KBM-7 (cell line): ENCODE measurements at regions not wholly inside any gene's neighbourhood (a gene's known extent, or its start where the extent isn't known, plus 50 kb on each side); places are given as distances from the start of the nearest gene placed in this dataset.

ENCODE experiments used
- DNase-seq: peaks from one replicate; pipeline ENCODE4 v3.0.0-alpha.2; 2015
- in situ Hi-C: fragments of 300-500 bp; cut with MboI; formaldehyde crosslinking; loops from 2 replicates; pipeline ENCODE4 v1.14.3; 2020; ENCODE audit warnings: low sequenced_read_pairs, low pct_unique_long_range_greater_than_20kb, mixed read lengths

DNA sequence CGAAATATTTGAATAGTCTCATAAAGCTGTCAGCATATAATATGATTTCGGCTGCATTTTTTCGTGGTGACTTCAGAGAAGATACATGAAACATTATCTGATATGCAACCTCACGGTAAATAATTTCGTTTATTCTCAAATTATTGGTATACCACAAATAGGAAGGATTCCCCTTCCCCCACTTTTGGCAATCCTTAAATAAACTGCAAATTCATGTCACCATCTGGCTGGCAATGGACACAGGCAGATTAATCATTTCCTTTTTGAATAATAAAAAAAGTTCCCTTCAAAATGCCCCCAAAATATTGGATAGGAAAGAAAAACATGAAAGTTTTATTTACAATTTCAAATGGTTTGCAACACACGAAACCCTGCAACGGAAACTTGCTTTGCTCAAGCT, 234.5 kb upstream of the MEOX2 start:
- in situ Hi-C loops: no loop called here
- DNase-seq: no peak

DNA sequence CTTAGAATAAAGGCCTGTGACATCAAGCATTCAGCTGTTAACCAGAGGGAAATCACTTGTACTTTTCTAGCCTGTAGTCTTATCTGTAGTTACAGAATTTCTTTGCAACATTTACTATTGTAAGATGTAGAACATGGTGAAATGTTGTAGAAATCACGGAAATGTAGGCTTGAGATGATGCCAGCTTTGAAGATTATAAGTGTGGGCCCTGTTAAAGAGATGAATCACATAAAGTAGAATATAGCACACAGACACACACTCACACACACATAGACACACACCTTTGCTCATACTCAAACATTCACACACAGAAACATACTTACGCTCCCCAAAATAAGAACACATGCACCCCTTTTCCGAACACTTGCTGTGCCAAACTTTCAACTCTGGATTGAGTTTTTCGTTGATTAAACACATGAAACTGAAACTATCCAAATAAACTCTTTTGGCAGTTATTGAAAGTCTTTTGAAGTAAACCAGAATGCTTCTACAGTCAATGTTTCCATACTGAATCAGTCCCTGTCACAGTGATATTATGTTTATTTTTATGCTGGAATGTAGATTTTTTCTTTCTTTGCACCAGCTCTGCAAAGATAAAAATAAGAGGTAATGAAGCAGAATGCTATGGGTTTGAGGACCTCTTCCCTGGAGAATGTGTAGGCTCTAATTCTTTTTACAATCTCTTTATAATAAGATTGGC, 230.3 kb upstream of the MEOX2 start:
- DNase-seq: no peak
- in situ Hi-C loops: no loop called here

DNA sequence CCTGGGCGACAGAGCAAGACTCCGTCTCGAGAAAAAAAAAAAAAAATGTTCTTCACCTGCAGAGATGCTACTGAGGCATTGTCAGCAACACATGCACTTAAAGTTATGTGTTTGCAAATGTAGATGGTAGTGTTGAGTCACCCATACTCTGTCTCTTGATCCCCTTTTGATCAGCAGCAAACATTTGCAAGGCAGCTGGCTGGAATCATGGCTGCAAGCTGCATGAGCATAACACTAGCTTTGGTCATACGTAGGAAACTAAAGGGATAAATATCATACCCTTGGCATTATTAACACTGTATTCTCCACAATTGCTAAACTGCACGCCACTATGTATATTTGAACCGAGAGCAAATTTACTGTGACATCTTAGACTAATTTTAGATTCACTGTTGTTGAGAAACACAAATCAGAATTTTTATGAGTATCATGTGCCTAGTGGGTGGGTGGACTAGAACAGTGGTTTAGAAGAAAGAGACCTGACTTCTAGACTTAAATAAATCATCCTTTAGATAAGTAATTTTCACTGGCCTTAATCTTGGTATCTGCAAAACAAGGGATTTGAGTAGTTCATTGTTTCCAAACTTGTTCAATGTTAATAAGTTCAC, 229.3 kb upstream of the MEOX2 start:
- in situ Hi-C loops: no loop called here
- DNase-seq: no peak

DNA sequence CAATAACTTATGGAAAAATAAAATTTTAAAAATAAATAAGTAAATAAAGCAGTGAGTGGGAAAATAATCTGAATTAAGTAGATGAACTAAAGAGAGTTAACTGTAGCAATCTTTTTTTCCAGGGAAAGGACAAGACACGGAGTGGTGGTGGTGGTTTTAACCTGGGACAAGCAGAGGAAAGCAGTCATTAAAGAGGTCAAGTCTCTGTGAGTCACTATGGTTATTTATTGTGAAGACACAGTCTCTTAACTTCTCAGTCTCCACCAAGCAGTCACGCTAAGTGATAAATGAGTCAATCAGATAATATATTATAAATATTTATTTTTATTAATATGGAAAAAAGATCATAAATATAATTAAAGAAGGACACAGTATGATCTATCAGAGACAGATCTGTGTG, 228.1 kb upstream of the MEOX2 start:
- DNase-seq: no peak
- in situ Hi-C loops: no loop called here

DNA sequence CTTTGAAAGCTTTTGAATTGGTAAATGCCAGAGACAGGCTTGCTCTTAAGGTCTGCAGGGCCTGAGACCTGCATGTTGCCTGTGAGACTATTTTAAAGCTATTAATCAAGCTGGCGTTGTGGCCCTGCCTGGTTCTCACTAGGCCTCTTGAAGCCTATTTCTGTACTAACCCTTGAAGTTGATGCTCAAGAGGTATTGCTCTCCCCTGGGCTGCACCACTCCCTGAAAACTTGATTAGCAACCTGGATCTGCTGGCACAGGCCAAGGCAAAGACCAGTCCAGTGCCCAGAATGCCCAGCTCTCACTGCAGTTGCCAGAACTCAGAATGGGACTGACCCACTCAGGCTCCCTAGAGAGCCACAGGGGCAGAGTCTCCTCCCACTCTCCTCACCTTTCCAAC, 220.0 kb upstream of the MEOX2 start:
- DNase-seq: no peak
- in situ Hi-C loops: no loop called here

DNA sequence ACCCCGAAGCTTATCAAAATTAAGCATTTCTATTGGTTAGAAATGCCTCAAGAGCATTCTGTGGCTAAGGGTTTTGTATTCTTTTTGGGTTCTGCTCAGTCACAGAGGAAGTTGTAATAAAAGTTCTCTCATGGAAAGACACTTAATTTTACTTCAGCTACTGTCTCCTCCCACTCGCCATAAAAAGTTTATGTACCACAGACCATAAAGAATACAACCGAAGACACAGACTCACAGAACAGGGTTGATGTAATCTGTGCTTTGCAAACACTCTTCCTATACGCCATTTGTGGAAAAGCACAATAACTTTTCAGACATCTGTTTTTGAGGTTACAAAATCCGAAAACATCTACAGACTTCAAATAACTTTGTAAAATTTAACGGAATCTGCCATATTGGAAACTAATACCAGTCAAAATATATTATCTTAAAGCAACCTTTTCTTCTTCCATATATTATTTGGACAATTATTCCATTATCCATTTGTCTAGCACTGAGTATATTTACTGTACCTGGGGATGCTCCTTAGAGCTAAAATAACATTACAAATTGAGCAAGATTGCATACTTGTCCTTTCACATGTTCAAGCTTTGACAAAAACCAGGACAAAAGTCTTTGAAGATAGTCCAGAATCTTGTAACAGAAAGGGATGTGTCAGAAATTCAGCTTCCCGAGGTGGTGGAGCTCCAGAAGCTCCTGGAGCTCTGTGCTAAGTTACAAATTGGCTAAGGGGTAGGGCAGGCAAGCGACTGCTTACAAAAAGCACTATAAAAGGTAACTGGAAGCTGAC, 219.0 kb upstream of the MEOX2 start:
- peak; percentile 43 for DNase-seq
- in situ Hi-C loops: no loop called here

DNA sequence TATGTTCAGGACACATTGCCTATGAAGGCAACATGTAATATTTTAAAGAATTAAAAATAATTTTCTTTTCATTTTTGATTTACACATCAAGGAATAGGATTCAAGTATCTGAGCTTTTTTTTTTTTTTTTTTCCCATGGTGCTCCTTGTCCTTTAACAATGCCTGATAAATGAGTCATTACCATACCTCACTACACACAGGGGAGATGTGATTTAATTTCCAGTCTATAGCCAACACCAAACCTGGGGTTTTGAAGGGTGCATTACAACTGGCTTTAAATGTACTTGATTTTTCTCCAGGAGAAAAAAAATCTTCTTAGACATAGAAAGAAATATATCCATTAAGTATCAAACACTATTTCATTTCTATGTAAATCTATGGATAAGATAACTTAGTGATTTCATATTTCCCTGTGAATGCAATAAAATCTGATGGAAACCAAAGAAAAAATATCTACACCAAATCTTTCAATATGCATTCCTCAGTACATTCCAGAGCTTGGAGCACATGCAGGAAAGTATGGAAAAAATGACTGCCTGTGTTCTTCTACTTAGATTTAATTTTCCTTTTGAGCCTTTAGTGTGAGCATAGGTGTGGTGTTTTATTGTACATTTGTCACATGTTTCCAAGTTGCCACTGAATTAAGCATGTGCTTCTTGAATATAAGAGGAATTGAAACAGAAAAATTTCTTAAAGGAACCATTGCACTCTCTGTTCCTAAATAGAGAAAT, 204.8 kb upstream of the MEOX2 start:
- DNase-seq: no peak
- in situ Hi-C loops: no loop called here

DNA sequence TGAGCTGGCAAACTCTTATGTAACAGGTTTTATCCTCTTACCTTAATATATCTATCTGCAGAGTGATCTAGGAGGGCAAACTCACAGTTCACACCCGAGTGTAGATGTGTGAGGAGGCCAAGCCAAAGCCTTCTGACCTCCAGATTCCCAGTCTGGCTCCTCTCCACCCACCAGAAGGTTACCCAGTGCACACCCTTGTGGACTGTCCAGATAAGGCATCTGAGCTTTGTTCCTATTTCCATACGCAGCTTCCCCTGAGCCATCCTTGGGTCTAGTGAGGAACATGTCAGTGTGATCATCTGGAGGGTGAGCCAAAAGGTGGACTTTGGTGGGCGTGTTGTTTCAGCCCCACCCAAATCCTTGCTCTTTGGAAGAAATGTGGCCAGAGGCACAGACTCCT, 203.0 kb upstream of the MEOX2 start:
- in situ Hi-C loops: no loop called here
- peak; percentile 61 for DNase-seq

DNA sequence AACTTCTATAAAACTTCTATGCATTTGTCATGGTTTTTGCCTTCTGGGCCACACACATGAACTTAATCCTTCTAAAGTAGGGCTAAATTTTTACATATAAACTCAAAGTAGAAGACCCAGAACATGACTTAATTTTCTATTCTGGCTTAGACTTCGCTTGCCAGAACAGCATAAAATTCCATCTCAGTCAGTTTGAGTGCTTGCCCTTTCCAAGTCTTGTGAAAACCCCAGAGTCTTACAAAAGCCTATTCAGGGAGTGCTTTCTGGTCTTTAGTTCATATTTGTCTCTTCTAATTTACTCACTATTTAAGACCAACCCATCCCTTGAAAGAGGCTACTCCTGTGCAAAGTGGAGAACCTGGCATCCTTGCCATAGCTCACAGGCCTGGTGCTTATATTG, 201.6 kb upstream of the MEOX2 start:
- in situ Hi-C loops: no loop called here
- DNase-seq: no peak

DNA sequence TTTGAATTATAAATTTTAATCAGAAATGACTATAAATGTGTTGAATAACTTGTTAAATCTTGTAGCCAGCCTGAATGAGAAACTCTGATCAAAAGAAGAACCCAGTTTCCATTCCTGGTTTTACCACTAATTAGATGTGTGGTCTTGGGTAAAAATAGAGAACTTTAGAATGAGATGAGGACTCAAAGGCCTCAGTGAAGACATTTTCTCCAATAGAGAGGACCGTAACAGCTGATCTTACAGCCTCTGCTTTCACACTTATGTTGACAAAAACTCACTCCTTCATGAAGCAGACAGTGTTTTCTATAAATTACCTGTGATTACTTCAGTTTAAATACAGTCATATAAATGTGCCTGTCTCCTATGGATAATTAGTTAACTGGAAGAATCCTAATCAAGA, 200.1 kb upstream of the MEOX2 start:
- peak; percentile 50 for DNase-seq
- in situ Hi-C loops: no loop called here

DNA sequence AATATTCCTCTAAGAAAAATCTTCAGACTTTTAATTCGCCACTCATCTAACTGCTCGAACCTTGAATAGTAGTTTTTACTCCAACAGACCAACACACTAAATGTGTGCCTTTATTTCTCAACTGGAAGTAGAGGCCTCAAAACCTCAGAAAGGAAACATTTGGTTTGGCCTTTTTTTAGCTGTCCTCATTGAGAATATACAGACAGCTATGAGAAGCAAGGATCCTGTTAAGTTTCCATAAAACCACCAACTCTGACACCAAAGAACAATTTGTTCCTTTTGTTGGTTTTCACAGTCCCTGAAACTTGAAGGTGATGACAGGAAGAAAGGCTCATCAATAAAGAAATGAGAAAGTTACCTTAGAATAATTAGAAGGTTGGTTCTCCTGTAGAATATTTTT, 199.2 kb upstream of the MEOX2 start:
- peak; percentile 53 for DNase-seq
- in situ Hi-C loops: no loop called here

DNA sequence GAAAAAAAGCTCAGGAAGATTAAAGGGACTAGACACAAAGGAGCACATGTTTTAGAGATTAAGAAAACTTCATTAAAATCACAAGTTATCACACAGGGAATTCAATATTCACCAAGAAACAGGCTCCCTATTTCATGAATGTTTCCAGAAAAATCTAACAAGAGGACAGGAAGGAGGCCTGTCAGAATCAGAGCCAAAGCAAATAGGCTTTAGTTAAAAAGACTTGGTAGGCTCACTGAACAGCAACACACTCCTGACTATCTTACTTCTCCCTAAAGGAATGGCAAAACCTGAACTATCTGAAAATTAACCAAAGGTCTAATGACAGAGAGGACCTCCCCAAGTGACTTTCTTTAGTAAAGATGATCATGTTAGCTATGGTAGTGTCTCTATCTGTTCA, 188.3 kb upstream of the MEOX2 start:
- DNase-seq: no peak
- in situ Hi-C loops: no loop called here

DNA sequence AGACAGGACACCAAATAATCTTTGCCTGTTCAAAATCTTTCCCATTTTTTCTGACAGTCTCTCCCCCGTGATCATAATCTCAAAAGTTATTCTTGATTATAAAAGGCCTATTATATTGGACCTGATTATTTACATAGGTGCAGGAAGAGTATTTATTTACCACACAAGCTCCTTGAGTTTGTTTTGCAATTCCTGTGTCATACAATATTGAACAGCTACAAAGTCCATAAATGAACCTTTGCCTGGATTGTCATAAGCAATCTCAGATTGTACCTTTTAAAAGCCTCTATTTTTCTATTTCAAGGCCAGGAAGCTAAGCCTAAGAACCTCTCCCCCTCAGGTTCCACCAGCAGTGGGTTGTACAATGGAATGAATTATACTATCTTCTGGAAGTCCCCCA, 183.9 kb upstream of the MEOX2 start:
- DNase-seq: no peak
- in situ Hi-C loops: no loop called here

DNA sequence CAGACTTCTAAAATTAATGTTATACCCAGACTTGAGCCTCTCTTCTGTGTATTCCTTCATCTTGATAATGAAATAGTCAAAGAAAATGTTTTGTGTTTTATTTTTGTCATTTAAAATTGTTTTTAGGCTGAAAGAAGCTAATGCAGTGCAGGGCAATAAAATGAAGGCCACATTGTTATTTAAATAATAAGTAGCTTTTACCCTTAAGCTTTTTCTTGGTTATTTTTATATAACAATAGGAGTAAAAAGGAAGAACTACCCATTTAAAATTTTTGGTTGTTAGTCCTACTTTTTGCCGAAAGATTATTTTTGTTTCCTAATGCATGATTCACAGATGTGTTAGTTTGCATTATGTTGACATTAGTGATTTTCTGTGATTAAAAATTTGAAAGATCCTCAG, 181.0 kb upstream of the MEOX2 start:
- in situ Hi-C loops: no loop called here
- no peak for DNase-seq

DNA sequence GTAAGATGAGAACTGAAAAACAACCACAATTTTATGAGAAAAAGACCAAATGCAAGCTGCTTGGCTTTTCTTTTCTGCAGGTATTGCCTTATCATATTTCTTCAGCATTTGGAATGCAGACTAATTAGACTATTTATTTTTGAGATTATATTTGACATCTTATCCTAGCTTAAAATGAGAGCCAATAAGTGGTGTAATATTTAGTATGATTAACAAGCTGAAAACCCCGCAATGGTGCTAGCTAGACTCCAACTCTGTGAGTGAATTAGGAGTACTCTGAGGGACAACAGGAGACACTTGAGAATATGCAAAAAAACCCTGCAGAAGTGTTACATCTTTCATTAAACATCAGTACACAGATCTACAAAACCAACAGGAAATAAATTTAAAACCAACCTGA, 180.3 kb upstream of the MEOX2 start:
- no peak for DNase-seq
- in situ Hi-C loops: no loop called here

DNA sequence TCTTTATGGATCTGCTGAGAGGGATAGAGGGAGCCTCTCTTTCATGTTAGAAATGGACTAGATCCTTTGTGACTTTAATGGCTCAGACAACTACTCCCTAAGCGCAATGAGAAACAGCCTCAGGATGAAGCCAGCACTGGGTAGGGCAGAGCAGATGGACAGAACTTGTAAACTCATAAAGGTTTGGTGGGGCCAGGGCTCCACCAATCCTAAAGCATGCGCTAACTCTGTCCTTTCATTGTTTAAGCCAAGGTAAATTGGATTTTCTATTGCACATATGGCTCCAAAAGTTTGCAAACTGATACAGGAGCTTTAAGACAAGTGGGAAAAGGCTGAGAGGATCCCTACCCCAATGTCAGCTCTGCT, 178.1 kb upstream of the MEOX2 start:
- in situ Hi-C loops: no loop called here
- DNase-seq: no peak

DNA sequence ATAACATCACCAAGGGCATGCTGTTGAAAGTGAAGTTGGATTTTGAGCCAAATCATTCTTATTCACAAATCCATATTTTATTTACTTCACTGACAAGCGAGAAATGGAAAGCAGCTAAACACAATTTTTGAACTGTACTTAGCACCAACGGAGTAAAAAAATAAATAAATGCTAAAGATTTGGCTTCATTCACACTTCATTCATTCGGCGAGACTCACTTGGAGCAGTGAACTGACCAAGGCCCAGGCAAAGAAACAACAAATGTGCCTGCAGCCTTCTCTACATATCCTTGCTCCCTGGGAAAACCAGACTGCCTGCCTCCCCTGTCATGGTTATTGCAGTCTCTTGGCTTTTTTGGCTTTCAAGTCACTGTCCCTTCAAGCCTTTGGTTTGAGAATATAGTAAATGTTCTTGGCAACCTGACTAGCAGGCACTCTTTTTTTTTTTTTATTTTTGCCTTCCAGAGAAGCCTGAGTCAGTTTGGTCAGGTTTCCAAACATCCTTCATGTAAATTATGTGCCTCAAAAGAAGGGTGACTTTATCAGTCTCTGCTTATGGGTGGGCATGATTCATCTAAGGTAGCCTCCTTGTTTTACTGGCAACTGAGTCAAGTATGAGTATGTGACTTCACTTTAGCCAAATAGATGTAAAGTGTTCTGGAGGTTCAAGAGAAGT, 177.6 kb upstream of the MEOX2 start:
- in situ Hi-C loops: no loop called here
- DNase-seq: no peak

DNA sequence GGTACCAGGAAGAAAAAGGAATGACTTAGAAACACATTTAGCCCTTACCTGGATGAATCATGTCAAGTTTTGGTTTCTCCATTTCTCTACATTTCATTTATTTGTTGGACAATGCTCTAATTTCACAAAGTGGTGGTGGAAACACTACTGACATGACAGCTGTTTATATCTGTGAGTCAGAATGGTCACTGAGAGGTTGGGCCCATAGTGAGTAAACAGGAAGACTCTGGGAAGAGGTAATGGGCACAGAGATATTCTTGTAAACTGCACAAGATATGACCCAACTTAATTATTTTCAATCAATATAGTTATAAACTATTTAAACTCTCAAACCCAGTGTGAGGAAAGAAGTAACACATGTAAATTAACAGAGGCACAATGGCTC, 176.3 kb upstream of the MEOX2 start:
- in situ Hi-C loops: no loop called here
- no peak for DNase-seq

DNA sequence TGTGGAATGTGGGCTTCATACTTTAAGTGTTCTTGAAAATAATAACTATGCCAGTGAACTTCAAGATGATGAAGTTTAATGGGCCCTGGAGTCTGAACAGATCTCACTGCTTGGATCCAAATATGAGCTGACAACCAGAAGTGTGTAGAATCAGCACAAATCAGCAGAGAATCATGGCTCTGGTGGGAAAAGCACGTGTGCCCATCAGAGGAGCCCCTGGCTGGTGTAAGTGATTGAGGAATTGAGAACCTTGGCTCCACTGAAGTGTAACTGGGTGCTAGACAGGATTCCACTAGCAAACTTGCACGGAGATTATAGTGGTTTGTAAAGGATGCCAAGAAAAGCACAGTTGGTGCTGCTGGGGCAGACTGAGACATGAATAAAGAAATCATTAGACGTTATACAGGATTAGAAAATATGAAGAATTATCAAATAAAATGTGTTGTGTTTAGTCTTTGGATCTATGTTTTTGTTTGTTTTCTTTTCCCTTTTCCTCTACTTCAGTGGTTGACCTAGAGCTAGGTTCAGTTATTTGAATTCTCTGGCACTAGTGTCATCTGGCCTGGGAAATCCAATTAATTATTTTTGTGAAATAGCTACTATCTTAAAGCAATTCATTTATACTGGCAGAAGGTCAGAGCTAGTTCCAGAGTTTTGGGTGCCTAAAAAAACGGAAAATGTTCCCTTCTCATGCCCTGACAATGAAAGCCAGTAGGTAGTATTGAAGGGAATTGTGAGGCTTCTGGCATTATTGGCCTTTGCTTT, 175.7 kb upstream of the MEOX2 start:
- in situ Hi-C loops: no loop called here
- no peak for DNase-seq
